ENCODE measurements at regions not wholly inside any gene's neighbourhood (a gene's known extent, or its start where the extent isn't known, plus 50 kb on each side); places are given as distances from the start of the nearest gene placed in this dataset.
"Not testable (repeated sequence)": the region's sequence is repeated elsewhere in the genome, so short reads cannot be mapped to it uniquely, and the experiment has no call there.

DNA sequence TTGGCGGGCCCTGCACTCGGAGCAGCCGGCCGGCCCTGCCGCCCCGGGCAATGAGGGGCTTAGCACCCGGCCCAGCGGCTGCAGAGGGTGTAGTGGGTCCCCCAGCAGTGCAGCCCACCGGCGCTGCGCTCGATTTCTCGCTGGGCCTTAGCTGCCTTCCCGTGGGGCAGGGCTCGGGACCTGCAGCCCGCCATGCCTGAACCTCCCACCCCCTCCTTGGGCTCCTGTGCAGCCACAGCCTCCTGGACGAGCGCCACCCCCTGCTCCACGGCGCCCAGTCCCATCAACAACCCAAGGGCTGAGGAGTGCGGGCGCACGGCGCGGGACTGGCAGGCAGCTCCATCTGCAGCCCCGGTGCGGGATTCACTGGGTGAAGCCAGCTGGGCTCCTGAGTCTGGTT is 87.4 kb upstream of the CXXC4 start:
- H3K79me2 ChIP-seq (ENCODE audit: insufficient read depth, low read length); H3K4me3 ChIP-seq (replicated peaks in 1 of 3; ENCODE audit: low read depth in 2 of 3, low read length in 3 of 3); H2AFZ ChIP-seq (ENCODE audit: insufficient read depth, low read depth, low read length, poor library complexity, severe bottlenecking); DNase-seq; H4K20me1 ChIP-seq (ENCODE audit: insufficient read depth, low read length); H3K27me3 Mint-ChIP-seq (ENCODE audit: low read depth in 3 of 3); H3K4me1 Mint-ChIP-seq; intact Hi-C loops (cut with micrococcal nuclease); H3K4me3 Mint-ChIP-seq; H3K4me1 ChIP-seq (ENCODE audit: control insufficient read depth in 1 of 2, insufficient read depth in 2 of 2, low read length in 2 of 2); H3K36me3 Mint-ChIP-seq; H3K9me3 Mint-ChIP-seq; H3K4me2 ChIP-seq (replicated peaks; ENCODE audit: extremely low read depth, low read length, poor library complexity, severe bottlenecking); H3K36me3 ChIP-seq (replicated peaks in 1 of 2; ENCODE audit: control insufficient read depth in 1 of 2, insufficient read depth in 2 of 2, low read length in 2 of 2); H3K9ac ChIP-seq (ENCODE audit: insufficient read depth, low read length, poor library complexity, severe bottlenecking); H3K27ac ChIP-seq (ENCODE audit: low read depth in 1 of 2, low read length in 2 of 2); H3K27me3 ChIP-seq (ENCODE audit: control insufficient read depth in 2 of 2, insufficient read depth in 2 of 2, low read length in 2 of 2); H3K27ac Mint-ChIP-seq: not testable (repeated sequence)
- H3K9me3 ChIP-seq (replicated peaks in 1 of 2; ENCODE audit: control insufficient read depth in 1 of 2, insufficient read depth in 1 of 2, low read length in 2 of 2): peaks cover 0 to 11% of the 10 kb centered on the region in 2 donors
- 96% methylated on average over 24 of the region's 27 CpGs for WGBS (ENCODE audit: insufficient coverage)

DNA sequence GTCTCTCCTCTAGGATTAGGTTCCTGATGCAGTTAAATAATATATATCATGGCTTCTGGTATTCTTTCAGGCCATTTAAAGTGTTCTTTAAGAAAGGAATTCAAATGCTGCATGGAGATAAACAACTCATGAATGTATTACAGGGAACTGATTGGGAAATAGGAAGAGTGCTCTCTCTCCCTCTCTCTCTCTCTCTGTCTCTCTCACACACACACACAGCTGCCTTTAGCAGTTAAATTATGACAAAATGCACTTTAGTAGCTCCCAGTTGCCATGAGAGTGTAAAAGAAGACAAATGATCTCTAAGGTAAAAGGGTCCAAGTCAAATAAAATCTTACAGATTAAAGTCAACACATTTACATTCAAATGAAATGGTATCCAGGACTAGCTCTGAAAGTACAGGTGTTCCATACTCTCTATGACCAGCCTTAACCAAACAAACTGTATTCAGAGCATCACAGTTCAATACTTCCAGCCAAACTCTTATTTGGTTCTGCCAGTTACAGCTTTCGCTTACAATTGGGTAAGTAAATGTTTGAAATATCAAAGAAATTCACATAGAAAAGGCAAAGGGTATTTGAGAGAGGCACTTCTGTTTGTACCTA is 94.7 kb upstream of the CXXC4 start:
- H3K9me3 Mint-ChIP-seq: peaks cover 0 to 2% (median 0%) of the 10 kb centered on the region in 7 donors

More for the DNA sequence above, 94.7 kb upstream of the CXXC4 start:
- Mint-ChIP-seq H3K36me3 (no peaks in the 10 kb centered on the region), H3K27ac (no peak overlapping the region), H3K4me1 (no peaks in the 10 kb centered on the region), H3K4me3 (no peak overlapping the region), H3K27me3 (ENCODE audit: low read depth in 3 of 3) (peaks cover 0 to 3% (median 1%) of the 10 kb centered on the region in 3 donors)
- no peak for DNase-seq
- no peaks in the 10 kb centered on the region for H3K79me2 ChIP-seq (ENCODE audit: insufficient read depth, low read length)
- H4K20me1 ChIP-seq (ENCODE audit: insufficient read depth, low read length): no peaks in the 10 kb centered on the region
- H3K9me3 ChIP-seq (replicated peaks in 1 of 2; ENCODE audit: control insufficient read depth in 1 of 2, insufficient read depth in 1 of 2, low read length in 2 of 2): no peaks in the 10 kb centered on the region
- TF ChIP-seq, protein P1, sequence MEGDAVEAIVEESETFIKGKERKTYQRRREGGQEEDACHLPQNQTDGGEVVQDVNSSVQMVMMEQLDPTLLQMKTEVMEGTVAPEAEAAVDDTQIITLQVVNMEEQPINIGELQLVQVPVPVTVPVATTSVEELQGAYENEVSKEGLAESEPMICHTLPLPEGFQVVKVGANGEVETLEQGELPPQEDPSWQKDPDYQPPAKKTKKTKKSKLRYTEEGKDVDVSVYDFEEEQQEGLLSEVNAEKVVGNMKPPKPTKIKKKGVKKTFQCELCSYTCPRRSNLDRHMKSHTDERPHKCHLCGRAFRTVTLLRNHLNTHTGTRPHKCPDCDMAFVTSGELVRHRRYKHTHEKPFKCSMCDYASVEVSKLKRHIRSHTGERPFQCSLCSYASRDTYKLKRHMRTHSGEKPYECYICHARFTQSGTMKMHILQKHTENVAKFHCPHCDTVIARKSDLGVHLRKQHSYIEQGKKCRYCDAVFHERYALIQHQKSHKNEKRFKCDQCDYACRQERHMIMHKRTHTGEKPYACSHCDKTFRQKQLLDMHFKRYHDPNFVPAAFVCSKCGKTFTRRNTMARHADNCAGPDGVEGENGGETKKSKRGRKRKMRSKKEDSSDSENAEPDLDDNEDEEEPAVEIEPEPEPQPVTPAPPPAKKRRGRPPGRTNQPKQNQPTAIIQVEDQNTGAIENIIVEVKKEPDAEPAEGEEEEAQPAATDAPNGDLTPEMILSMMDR (IDR thresholded peaks at IDR 0.05): no peak
- no peak overlapping the region for H3K4me3 ChIP-seq (replicated peaks in 1 of 3; ENCODE audit: low read depth in 2 of 3, low read length in 3 of 3)
- no peaks in the 10 kb centered on the region for H3K36me3 ChIP-seq (replicated peaks in 1 of 2; ENCODE audit: control insufficient read depth in 1 of 2, insufficient read depth in 2 of 2, low read length in 2 of 2)
- no CpG with 5 or more reads among the region's 1 CpG for WGBS (ENCODE audit: insufficient coverage)
- no peaks in the 10 kb centered on the region for H3K4me1 ChIP-seq (ENCODE audit: control insufficient read depth in 1 of 2, insufficient read depth in 2 of 2, low read length in 2 of 2)
- intact Hi-C loops (cut with micrococcal nuclease): no loop called here
- H3K27me3 ChIP-seq (ENCODE audit: control insufficient read depth in 2 of 2, insufficient read depth in 2 of 2, low read length in 2 of 2): no peaks in the 10 kb centered on the region
- H3K9ac ChIP-seq (ENCODE audit: insufficient read depth, low read length, poor library complexity, severe bottlenecking): no peak overlapping the region
- no peak overlapping the region for H2AFZ ChIP-seq (ENCODE audit: insufficient read depth, low read depth, low read length, poor library complexity, severe bottlenecking)
- no peak overlapping the region for H3K27ac ChIP-seq (ENCODE audit: low read depth in 1 of 2, low read length in 2 of 2)
- H3K4me2 ChIP-seq (replicated peaks; ENCODE audit: extremely low read depth, low read length, poor library complexity, severe bottlenecking): no peak overlapping the region
